ENCODE measurements at regions not wholly inside any gene's neighbourhood (a gene's known extent, or its start where the extent isn't known, plus 50 kb on each side); places are given as distances from the start of the nearest gene placed in this dataset.

DNA sequence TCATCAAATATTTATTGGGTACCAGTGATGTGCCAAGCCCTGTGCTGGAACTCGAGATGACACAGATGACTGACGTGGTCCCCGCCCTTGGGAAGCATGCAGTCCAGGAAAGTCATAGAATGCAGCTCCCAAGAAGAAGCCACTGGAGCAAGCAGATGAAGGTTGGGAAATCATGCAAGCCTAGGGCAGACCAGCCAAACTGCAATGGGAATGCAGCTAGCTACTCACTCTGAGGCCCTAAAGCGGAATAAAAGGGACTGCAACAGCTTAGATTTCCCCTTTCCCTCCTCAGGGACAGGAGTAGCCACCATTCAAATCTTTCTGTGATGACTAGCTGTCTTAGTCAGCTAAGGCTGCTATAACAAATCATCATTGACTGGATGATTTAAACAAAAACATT, 152.2 kb downstream of the MAFB start:
- DNase-seq = no peak

- DNase-seq = no peak
Observed at GRCh38 chr20:40535816-40536215, 153.2 kb downstream of the MAFB start.

DNA sequence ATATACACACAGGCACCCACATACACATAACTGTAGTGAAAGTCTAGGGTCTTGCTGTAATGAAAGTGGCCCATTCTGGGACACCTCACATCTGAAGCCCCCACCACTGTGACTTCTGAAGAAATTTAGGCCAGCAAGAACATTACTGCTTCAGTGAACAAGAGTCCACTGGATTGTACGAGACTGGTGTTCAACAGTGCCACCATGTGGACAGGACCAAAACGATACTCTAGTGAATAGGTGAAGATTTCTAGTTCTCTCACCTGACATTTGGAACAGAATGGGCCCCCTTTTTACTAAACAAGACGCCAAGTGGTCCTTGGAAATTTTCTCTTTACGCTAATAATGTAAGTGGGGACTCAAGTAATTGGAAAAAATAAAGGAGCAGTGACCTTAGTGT, 156.9 kb downstream of the MAFB start:
- no peak for DNase-seq

DNA sequence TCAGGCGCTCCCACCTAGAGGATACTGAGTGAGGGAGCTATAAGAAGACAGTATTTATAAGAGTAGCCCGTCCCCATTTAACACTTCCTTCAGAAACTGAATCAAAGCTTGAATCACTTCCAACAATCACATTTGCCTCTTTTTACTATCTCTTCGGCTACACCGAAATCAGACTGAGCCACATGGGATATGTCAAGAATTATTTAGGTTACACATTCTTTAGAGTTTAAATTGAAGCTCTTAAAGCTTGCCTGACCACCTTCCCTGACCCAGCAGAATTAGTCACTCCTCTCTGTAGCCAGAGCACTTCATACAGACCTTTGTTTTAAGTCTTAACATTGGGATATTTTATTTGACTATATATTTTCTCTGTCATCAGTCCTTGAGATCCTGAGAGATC, 163.7 kb downstream of the MAFB start:
- no peak for DNase-seq

DNA sequence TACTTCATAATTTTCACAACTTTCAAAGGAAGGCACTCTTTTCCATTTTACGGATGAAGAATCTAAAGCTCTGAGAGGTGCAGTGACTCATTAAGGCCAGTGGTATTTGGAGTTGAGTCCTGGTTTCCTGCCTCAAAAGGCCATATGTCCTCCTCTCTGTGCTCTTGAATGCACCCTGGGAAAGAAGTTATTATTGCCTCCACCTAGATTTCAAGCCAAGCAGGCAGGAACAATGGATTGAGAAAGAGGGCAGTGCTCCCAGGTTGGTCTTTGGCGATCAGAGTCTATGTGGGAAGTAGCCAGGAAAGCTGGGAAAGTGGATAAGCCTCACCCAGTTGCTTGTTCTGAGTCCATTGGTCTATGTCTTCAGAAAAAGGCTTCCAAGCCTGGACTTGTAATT, 165.0 kb downstream of the MAFB start:
- DNase-seq = no peak

DNA sequence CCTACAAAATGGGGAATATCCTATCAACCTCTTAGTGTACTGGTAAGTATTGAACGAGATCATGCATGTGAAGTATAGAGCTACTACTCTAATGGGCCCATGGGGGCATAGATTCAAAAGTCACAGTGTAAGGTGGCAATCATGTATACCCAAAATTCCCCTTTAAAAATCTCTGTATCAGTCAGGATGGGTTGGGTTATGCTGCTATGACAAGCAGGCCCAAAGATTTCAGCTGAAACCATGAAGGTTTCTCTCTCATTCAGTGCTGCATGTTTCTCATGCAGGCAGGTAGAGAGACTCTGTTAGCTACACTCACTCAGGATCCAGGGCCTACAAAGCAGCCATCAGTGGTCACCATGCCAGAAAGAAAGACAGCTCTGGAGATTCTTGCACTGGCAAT, 166.6 kb downstream of the MAFB start:
- DNase-seq = no peak

GRCh38 chr20:40521962-40522361, 167.1 kb downstream of the MAFB start:
- no peak for DNase-seq

DNA sequence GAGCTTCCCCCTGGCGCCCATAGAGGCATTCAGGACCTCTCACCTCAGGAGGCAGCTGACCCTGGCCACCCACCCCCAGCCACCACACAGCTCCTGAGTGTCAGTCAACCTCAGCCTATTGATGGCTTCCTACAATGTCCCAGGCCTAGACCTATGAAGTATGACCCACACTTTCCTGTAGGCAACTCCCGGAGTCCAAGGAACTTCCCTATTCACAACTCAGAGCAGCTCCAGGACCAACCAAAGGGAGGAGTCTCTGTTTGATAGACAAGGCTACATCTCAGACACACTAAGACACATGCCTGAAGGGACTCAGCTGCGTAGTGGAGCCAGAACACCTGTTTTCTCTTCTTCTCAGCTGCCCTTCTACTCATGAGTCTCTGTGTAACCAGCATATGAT, 169.1 kb downstream of the MAFB start:
- DNase-seq = no peak

DNA sequence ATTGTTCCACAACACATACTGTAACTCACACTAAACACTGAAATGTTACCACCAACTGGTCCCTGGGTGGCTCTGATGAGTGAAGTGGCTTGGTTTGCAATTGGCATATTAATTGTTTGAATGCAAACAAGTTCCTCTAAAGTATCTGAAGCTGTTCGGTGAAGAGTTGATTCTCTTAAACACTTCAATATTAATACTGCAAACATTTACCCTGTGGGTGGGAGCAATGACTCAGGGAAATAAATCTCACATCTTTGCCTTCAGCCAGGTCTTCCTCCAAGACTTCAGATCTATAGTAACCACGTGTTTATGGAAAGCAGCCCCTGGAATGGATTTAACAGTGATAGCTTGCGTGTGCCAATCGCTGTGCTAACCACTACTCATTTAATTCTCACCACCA, 176.0 kb downstream of the MAFB start:
- no peak for DNase-seq

DNA sequence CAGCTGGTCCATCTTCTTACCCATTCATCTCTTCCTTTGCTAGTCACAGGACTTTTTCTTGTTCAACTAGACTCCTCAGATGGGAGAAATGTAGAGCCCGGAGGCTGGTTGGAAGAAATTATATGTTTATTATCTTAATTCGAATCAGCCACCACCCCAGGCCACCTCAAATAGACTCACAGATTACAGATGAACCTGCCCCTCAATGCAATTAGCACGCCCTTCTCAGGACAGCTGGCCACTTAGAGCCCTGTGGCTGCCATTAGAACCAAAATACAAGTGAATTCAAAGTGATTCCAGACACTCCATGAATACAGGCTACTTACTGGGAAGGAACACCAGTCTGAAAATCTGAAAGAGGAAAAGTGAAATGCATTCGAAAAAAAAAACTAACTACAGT, 176.4 kb downstream of the MAFB start:
- DNase-seq = no peak

- no peak for DNase-seq
Observed at GRCh38 chr20:40511478-40511877, 177.6 kb downstream of the MAFB start.

DNA sequence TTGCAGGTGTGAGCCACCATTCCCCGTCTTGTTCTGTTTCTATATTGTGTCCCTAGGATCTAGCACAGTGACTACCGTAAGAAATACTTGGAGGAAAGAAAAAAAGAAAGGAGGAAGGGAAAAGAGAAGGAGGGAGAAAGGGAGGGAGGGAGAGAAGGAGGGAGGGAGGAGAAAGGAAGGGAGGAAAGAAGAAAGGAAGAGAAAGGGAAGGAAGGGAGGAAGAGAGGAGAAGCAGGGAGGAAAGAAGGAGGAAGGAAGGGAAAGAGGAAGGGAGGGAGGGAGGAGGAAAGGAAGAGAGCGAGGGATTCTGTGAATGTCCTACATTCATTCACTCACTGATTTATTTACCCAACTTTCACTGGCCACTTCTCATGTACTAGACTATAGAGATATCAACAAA, 178.4 kb downstream of the MAFB start:
- DNase-seq = no peak

GRCh38 chr20:40508821-40509220, 180.2 kb downstream of the MAFB start:
- no peak for DNase-seq

- no peak for DNase-seq
Observed at GRCh38 chr20:40506537-40506939, 182.5 kb downstream of the MAFB start.

- no peak for DNase-seq
Observed at GRCh38 chr20:40503119-40503518, 185.9 kb downstream of the MAFB start.

GRCh38 chr20:40502576-40502975, 186.5 kb downstream of the MAFB start:
- DNase-seq = peak; percentile 93

DNA sequence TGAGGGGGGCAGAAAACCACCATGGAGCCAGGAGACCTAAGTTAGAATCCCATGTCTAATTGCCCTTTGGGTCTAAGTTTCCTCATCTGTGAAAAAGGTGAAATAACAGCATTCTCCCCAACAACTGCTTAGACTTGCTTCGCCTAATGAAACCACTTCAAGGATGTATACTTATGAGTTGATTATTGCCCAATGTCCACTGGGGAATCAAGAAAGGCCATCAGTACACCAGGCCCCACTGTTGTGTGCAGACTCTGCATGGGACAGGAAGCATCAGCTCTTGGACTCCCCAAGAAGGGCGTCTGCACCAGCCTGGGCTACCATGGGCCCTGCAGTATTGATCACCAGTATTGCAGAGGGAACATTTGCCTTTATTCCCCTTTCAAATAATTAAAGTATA, 189.6 kb downstream of the MAFB start:
- no peak for DNase-seq

DNA sequence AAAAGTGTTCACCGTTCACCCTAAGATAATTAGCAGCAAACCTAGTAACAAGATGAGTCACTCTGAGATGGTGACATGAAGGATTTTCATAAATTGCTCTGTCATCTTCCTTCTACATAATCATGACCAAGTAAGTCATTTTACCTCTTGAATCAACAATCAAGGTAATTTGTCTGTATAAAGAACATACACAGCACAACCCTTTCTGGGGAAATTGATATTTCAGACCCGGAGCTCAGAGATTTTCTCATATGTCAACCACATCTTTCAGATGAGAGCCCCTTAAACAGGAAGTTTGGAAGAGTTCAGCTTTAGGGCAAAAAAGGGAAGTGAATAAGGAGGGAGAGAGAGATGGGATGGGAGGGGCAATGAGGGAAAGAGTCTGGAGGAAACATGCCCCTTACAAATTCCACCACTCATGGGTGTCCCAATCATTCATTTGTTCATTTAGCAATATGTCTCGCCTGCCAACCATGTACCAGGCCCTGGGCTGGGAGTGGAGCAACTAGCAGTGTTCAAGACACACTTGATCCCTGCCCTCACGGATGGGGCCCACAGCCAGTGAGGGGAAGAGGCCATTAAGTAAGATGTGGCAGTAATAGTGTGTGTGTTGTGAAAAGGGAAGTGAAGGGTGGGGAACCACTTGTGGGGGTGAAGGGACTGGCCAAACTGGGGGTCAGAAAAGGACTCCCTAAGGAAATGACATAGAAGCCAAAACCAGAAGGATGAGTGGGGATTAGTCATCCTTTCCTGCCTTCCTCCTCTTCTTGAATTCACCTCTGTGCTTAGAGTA, 190.9 kb downstream of the MAFB start:
- no peak for DNase-seq

DNA sequence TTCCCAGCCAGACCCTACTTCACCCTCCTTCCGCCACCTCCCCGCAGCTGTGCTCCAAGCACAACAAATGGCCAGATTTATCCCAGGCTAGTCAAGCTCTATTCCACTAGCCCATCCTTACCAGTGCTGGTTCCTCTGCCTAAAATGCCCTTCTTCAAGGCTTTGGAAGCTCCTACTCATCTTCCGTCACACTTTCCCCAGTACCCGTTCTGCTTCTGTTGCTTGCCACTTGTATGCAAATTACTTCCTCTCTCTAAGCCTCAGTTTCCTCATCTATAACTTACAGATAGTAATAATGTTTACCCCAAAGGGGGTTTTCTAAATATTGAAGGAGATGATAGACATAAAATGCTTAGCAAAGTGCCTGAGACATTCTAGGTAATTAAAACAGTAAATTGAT, 193.1 kb downstream of the MAFB start:
- DNase-seq = no peak

GRCh38 chr20:40494248-40494647, 194.8 kb downstream of the MAFB start:
- no peak for DNase-seq

- DNase-seq = no peak
Observed at GRCh38 chr20:40493549-40493948, 195.5 kb downstream of the MAFB start.

GRCh38 chr20:40493071-40493470, 196.0 kb downstream of the MAFB start:
- DNase-seq = no peak

GRCh38 chr20:40491009-40491590, 197.9 kb downstream of the MAFB start:
- DNase-seq = no peak

- no peak for DNase-seq
Observed at GRCh38 chr20:40489886-40490285, 199.2 kb downstream of the MAFB start.

GRCh38 chr20:40488401-40488800, 200.6 kb downstream of the MAFB start:
- DNase-seq = no peak

Measured in retina (tissue), 1 donor.